IPS-15b (cell line): ENCODE measurements at regions not wholly inside any gene's neighbourhood (a gene's known extent, or its start where the extent isn't known, plus 50 kb on each side); places are given as distances from the start of the nearest gene placed in this dataset.
A peak's percentile ranks its signal among the peaks of the same experiment; 100 is the strongest.
"Not testable (repeated sequence)": the region's sequence is repeated elsewhere in the genome, so short reads cannot be mapped to it uniquely, and the experiment has no call there.

Experiments
- H3K27me3 ChIP-seq: one replicate; pipeline ENCODE4 v1.6.1; 2013; ENCODE audit warnings: low read length; ENCODE audit not compliant: control insufficient read depth, insufficient read depth
- H3K36me3 ChIP-seq: one replicate; pipeline ENCODE4 v1.6.1; 2013; ENCODE audit warnings: low read length; ENCODE audit not compliant: control insufficient read depth, insufficient read depth
- H3K4me1 ChIP-seq: one replicate; pipeline ENCODE4 v1.6.1; 2013; ENCODE audit warnings: mild to moderate bottlenecking, low read length; ENCODE audit not compliant: control insufficient read depth, insufficient read depth
- H3K4me3 ChIP-seq: one replicate; pipeline ENCODE4 v1.5.1; 2013; ENCODE audit warnings: low read depth, low read length
- H3K9ac ChIP-seq: one replicate; pipeline ENCODE4 v1.6.1; 2013; ENCODE audit warnings: low read depth, mild to moderate bottlenecking, low read length
- H3K9me3 ChIP-seq: one replicate; pipeline ENCODE4 v1.6.1; 2013; ENCODE audit warnings: mild to moderate bottlenecking, low read length; ENCODE audit not compliant: control insufficient read depth, insufficient read depth

- no peak overlapping the region for H3K4me3 ChIP-seq
- no peaks in the 10 kb centered on the region for H3K36me3 ChIP-seq
- peaks cover 2% of the 10 kb centered on the region for H3K9me3 ChIP-seq
- no peak overlapping the region for H3K9ac ChIP-seq
- no peaks in the 10 kb centered on the region for H3K27me3 ChIP-seq
- no peaks in the 10 kb centered on the region for H3K4me1 ChIP-seq
Observed at GRCh38 chr11:13193613-13194012, 84.0 kb upstream of the BMAL1 start.

- H3K9ac ChIP-seq, H3K27me3 ChIP-seq, H3K4me3 ChIP-seq, H3K4me1 ChIP-seq, H3K36me3 ChIP-seq, H3K9me3 ChIP-seq: not testable (repeated sequence)
Observed at GRCh38 chr11:13197374-13197773, 80.2 kb upstream of the BMAL1 start.

DNA sequence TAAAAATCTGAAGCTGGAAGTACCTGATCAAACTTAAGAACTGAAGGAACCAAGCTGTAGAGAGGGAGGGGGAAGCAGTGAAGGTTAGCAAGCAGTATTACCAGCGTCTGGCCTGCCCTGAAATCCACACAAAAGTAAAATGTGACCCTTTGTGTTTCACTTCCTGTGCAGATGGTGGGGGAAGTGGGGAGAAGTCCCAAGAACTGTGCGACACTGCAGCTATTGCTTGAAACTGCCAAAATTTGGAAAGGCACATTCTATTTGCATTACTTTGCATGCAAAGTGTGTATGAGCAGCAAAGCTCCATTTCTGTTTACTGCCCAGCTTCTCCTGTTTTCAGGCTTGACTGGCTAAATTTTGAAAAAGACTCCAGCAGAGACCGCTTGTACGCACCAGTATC lies 72.1 kb upstream of the BMAL1 start:
- no peaks in the 10 kb centered on the region for H3K27me3 ChIP-seq
- no peaks in the 10 kb centered on the region for H3K4me1 ChIP-seq
- no peak overlapping the region for H3K9ac ChIP-seq
- no peaks in the 10 kb centered on the region for H3K36me3 ChIP-seq
- H3K9me3 ChIP-seq: no peaks in the 10 kb centered on the region
- H3K4me3 ChIP-seq: no peak overlapping the region

- Histone ChIP-seq H3K9me3 (no peaks in the 10 kb centered on the region), H3K9ac (no peak overlapping the region), H3K4me3 (no peak overlapping the region), H3K4me1 (no peaks in the 10 kb centered on the region), H3K36me3 (no peaks in the 10 kb centered on the region), H3K27me3 (no peaks in the 10 kb centered on the region)
Observed at GRCh38 chr11:13206086-13206640, 71.4 kb upstream of the BMAL1 start.

- Histone ChIP-seq H3K4me1 (no peaks in the 10 kb centered on the region), H3K9ac (no peak overlapping the region), H3K4me3 (peak overlapping the region; percentile 20), H3K27me3 (no peaks in the 10 kb centered on the region), H3K9me3 (no peaks in the 10 kb centered on the region), H3K36me3 (no peaks in the 10 kb centered on the region)
Observed at GRCh38 chr11:13207270-13207664, 70.3 kb upstream of the BMAL1 start.

- H3K36me3 ChIP-seq: no peaks in the 10 kb centered on the region
- no peaks in the 10 kb centered on the region for H3K4me1 ChIP-seq
- H3K4me3 ChIP-seq: peak overlapping the region; percentile 20
- H3K27me3 ChIP-seq: no peaks in the 10 kb centered on the region
- no peak overlapping the region for H3K9ac ChIP-seq
- H3K9me3 ChIP-seq: no peaks in the 10 kb centered on the region
Observed at GRCh38 chr11:13207665-13208594, 69.7 kb upstream of the BMAL1 start.

- no peaks in the 10 kb centered on the region for H3K9me3 ChIP-seq
- no peak overlapping the region for H3K4me3 ChIP-seq
- no peaks in the 10 kb centered on the region for H3K4me1 ChIP-seq
- H3K27me3 ChIP-seq: no peaks in the 10 kb centered on the region
- H3K36me3 ChIP-seq: no peaks in the 10 kb centered on the region
- H3K9ac ChIP-seq: no peak overlapping the region
Observed at GRCh38 chr11:13208921-13209320, 68.7 kb upstream of the BMAL1 start.

- Histone ChIP-seq H3K9me3 (no peaks in the 10 kb centered on the region), H3K4me1 (no peaks in the 10 kb centered on the region), H3K9ac (no peak overlapping the region), H3K4me3 (no peak overlapping the region), H3K36me3 (no peaks in the 10 kb centered on the region), H3K27me3 (no peaks in the 10 kb centered on the region)
Observed at GRCh38 chr11:13209379-13209778, 68.2 kb upstream of the BMAL1 start.

DNA sequence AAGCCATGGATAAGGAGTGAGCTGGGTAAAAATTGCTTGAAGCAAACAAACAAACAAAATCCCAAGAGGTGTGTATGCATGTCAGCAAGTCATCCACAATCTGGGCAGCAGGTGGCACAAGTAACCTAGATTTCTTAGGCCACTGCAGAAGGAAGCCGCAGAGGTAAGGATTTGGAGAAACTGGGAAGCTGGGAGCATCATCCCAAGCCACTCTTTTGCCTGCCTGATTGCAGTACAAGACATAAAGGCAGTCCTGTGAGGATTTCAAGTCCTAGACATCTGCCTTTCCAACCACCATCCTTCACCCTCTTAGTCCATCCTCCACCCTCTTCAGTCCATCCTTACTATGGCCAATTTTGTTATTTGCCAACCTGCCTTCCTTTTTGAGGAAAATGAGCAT lies 67.2 kb upstream of the BMAL1 start:
- Histone ChIP-seq H3K4me1 (no peaks in the 10 kb centered on the region), H3K9ac (no peak overlapping the region), H3K36me3 (no peaks in the 10 kb centered on the region), H3K9me3 (no peaks in the 10 kb centered on the region), H3K27me3 (no peaks in the 10 kb centered on the region), H3K4me3 (no peak overlapping the region)

DNA sequence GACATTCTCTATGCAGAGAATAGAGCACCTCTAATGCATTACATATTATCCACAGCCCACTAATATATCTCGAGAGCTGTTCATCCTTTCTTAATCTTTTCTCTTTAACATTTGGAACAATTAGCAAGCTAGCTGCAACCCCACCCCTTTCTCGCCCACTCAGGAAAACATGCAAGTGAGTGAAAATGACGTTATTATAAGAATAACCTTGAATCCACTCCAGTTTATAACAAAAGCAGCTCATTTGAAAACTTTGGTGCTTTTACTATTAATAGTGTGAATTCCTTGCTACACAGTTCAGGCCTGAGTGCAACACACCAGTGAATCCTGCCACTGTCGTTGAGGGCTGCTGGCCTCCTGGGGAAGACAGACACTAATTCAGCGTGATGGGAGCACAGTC lies 63.3 kb upstream of the BMAL1 start:
- H3K9ac ChIP-seq: no peak overlapping the region
- no peaks in the 10 kb centered on the region for H3K27me3 ChIP-seq
- H3K4me3 ChIP-seq: no peak overlapping the region
- no peaks in the 10 kb centered on the region for H3K9me3 ChIP-seq
- peaks cover 2% of the 10 kb centered on the region for H3K4me1 ChIP-seq
- H3K36me3 ChIP-seq: no peaks in the 10 kb centered on the region

GRCh38 chr11:13215149-13215548 lies 62.4 kb upstream of the BMAL1 start:
- no peaks in the 10 kb centered on the region for H3K36me3 ChIP-seq
- no peaks in the 10 kb centered on the region for H3K27me3 ChIP-seq
- no peaks in the 10 kb centered on the region for H3K9me3 ChIP-seq
- no peak overlapping the region for H3K4me3 ChIP-seq
- H3K9ac ChIP-seq: no peak overlapping the region
- peaks cover 2% of the 10 kb centered on the region for H3K4me1 ChIP-seq

DNA sequence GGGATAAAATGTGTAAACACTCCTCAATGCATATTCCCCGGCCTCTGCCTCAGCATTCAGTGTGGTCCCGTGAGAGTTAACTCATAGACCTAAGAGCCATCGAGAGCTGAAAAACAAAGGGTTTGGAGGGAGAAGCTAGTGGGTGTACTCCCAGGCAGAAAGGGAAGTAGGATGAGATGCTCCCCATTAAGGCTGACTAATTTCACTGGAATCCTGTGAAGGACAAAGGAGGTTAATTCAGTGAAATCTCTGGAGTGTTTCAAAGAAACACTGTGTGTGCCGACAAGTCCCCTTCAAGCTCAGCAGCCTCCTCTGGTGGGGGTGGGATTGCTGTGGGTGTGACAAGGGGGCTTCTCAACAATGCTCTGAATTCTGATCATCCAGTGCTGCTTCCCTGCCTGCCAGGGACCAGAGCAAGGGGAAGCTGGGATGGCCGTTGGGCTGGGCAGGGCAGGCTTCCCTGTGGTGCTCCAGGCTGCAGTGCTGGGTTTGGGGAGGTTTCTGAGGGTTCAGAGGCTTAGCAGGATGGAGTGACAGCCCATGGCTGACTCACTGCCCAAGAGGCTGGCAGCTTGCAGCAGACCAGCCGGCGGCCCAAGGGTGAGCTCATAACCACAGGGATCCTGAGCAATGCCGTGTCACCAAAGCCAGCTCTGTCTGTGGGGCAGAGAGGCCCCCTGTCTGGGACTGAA lies 61.4 kb upstream of the BMAL1 start:
- Histone ChIP-seq H3K4me1 (peaks cover 2% of the 10 kb centered on the region), H3K9ac (no peak overlapping the region), H3K27me3 (no peaks in the 10 kb centered on the region), H3K9me3 (no peaks in the 10 kb centered on the region), H3K36me3 (no peaks in the 10 kb centered on the region), H3K4me3 (no peak overlapping the region)
